ENCODE measurements at regions not wholly inside any gene's neighbourhood (a gene's known extent, or its start where the extent isn't known, plus 50 kb on each side); places are given as distances from the start of the nearest gene placed in this dataset.

DNA sequence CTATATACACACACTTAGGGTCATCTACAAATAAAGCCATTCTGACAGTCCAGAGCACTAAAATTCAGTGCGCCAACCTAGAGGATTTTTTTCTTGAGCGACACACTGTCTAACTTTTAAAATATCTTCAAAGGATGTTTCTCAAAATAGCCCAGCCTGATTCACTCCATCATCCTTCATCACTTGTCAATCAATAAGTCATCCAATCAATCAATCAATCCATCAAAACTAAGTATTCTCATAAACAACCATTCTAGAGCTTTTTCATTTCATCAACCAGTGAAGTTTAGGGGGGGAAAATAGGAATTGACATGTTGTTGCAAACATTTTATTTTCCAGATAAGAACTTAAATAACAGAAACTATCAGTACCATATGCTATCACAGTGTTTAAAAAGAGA, 183.2 kb downstream of the HDGFL1 start:
- no peak overlapping the region for H2AFZ ChIP-seq (ENCODE audit: low read depth, low read length)
- no peaks in the 10 kb centered on the region for H4K20me1 ChIP-seq (ENCODE audit: insufficient read depth)
- H3K4me2 ChIP-seq (ENCODE audit: low read length) = no peak overlapping the region
- H3K79me2 ChIP-seq (replicated peaks; ENCODE audit: insufficient read depth, low read length) = no peaks in the 10 kb centered on the region
- no peak overlapping the region for H3K4me3 ChIP-seq (ENCODE audit: low read length)
- no peaks in the 10 kb centered on the region for H3K9me2 ChIP-seq (ENCODE audit: insufficient read depth, low read length)
- TF ChIP-seq EZH2 (IDR thresholded peaks at IDR 0.05; ENCODE audit: borderline replicate concordance, insufficient read depth, low read length, poor library complexity, severe bottlenecking) = no peak
- TF ChIP-seq POLR2AphosphoS5 (IDR thresholded peaks at IDR 0.05) = peak; percentile 45
- no peak for TF ChIP-seq REST (IDR thresholded peaks at IDR 0.05; ENCODE audit: borderline replicate concordance)
- peak; percentile 94 for TF ChIP-seq EP300 (conservative IDR thresholded peaks at IDR 0.05; ENCODE audit: poor library complexity, severe bottlenecking)
- TF ChIP-seq TAF1 (IDR thresholded peaks at IDR 0.05; ENCODE audit: low read depth) = no peak
- TF ChIP-seq SMC3 (conservative IDR thresholded peaks at IDR 0.05; ENCODE audit: poor library complexity) = no peak
- TF ChIP-seq CTCF (IDR thresholded peaks at IDR 0.05; ENCODE audit: poor library complexity, severe bottlenecking) = no peak
- no peak for TF ChIP-seq MXI1 (conservative IDR thresholded peaks at IDR 0.05; ENCODE audit: poor library complexity, severe bottlenecking)
- no peak for TF ChIP-seq RAD21 (conservative IDR thresholded peaks at IDR 0.05)
- H3F3A ChIP-seq (ENCODE audit: insufficient read depth, low read length, poor library complexity, severe bottlenecking) = no peaks in the 10 kb centered on the region
- no peaks in the 10 kb centered on the region for H3K27me3 ChIP-seq (ENCODE audit: insufficient read depth, low read depth, low read length)
- no peak overlapping the region for H3K27ac ChIP-seq (ENCODE audit: low read length)
- no peak overlapping the region for H3K9ac ChIP-seq (ENCODE audit: low read length)
- H3K36me3 ChIP-seq (ENCODE audit: insufficient read depth, low read length) = no peaks in the 10 kb centered on the region
- no peaks in the 10 kb centered on the region for H3K9me3 ChIP-seq (ENCODE audit: low read length)

GRCh38 chr6:22754061-22754460, 184.7 kb downstream of the HDGFL1 start:
- H3K27ac ChIP-seq (ENCODE audit: low read length) = no peak overlapping the region
- no peaks in the 10 kb centered on the region for H3K79me2 ChIP-seq (replicated peaks; ENCODE audit: insufficient read depth, low read length)
- no peak overlapping the region for H3K9ac ChIP-seq (ENCODE audit: low read length)
- no peaks in the 10 kb centered on the region for H3K9me2 ChIP-seq (ENCODE audit: insufficient read depth, low read length)
- H3K27me3 ChIP-seq (ENCODE audit: insufficient read depth, low read depth, low read length) = no peaks in the 10 kb centered on the region
- H3K4me3 ChIP-seq (ENCODE audit: low read length) = no peak overlapping the region
- no peaks in the 10 kb centered on the region for H3F3A ChIP-seq (ENCODE audit: insufficient read depth, low read length, poor library complexity, severe bottlenecking)
- TF ChIP-seq REST (IDR thresholded peaks at IDR 0.05; ENCODE audit: borderline replicate concordance) (no peak), EP300 (conservative IDR thresholded peaks at IDR 0.05; ENCODE audit: poor library complexity, severe bottlenecking) (no peak), EZH2 (IDR thresholded peaks at IDR 0.05; ENCODE audit: borderline replicate concordance, insufficient read depth, low read length, poor library complexity, severe bottlenecking) (no peak), SMC3 (conservative IDR thresholded peaks at IDR 0.05; ENCODE audit: poor library complexity) (no peak), TAF1 (IDR thresholded peaks at IDR 0.05; ENCODE audit: low read depth) (no peak), RAD21 (conservative IDR thresholded peaks at IDR 0.05) (no peak), CTCF (IDR thresholded peaks at IDR 0.05; ENCODE audit: poor library complexity, severe bottlenecking) (no peak), POLR2AphosphoS5 (IDR thresholded peaks at IDR 0.05) (no peak), MXI1 (conservative IDR thresholded peaks at IDR 0.05; ENCODE audit: poor library complexity, severe bottlenecking) (no peak)
- no peak overlapping the region for H2AFZ ChIP-seq (ENCODE audit: low read depth, low read length)
- no peaks in the 10 kb centered on the region for H3K9me3 ChIP-seq (ENCODE audit: low read length)
- H4K20me1 ChIP-seq (ENCODE audit: insufficient read depth) = no peaks in the 10 kb centered on the region
- no peaks in the 10 kb centered on the region for H3K36me3 ChIP-seq (ENCODE audit: insufficient read depth, low read length)
- no peak overlapping the region for H3K4me2 ChIP-seq (ENCODE audit: low read length)

All from neural cell (in vitro differentiated cells).